ENCODE measurements at regions not wholly inside any gene's neighbourhood (a gene's known extent, or its start where the extent isn't known, plus 50 kb on each side); places are given as distances from the start of the nearest gene placed in this dataset.

GRCh38 chr4:171441300-171441941 lies 371.8 kb upstream of the GALNTL6 start:
- TF ChIP-seq GATA2 (IDR thresholded peaks at IDR 0.05; ENCODE audit: low read depth, low read length) (no peak), GATA3 (IDR thresholded peaks at IDR 0.05; ENCODE audit: low read depth, low read length) (no peak)

DNA sequence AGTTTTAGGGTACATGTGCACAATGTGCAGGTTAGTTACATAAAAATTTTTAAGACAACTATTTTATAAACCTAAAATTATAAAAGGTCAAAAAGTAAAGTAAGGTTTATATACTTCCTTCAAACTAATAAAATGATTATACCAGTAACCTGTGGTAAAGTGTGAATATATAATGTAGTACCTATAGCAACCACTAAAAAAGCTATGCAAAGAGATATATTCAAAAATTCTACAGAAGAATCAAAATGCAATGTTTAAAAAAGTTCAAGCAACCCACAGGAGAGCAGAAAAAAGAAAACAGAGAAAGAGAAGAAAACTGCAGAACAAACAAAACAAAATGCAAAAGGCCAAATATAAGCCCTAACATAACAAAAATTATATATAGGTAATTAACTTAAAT lies 379.5 kb upstream of the GALNTL6 start:
- TF ChIP-seq GATA3 (IDR thresholded peaks at IDR 0.05; ENCODE audit: low read depth, low read length) = no peak
- no peak for TF ChIP-seq GATA2 (IDR thresholded peaks at IDR 0.05; ENCODE audit: low read depth, low read length)

- TF ChIP-seq GATA2 (IDR thresholded peaks at IDR 0.05; ENCODE audit: low read depth, low read length) (no peak), GATA3 (IDR thresholded peaks at IDR 0.05; ENCODE audit: low read depth, low read length) (no peak)
Measured at GRCh38 chr4:171432536-171432935, 380.7 kb upstream of the GALNTL6 start.

GRCh38 chr4:171430495-171430894 lies 382.7 kb upstream of the GALNTL6 start:
- no peak for TF ChIP-seq GATA3 (IDR thresholded peaks at IDR 0.05; ENCODE audit: low read depth, low read length)
- TF ChIP-seq GATA2 (IDR thresholded peaks at IDR 0.05; ENCODE audit: low read depth, low read length) = no peak

DNA sequence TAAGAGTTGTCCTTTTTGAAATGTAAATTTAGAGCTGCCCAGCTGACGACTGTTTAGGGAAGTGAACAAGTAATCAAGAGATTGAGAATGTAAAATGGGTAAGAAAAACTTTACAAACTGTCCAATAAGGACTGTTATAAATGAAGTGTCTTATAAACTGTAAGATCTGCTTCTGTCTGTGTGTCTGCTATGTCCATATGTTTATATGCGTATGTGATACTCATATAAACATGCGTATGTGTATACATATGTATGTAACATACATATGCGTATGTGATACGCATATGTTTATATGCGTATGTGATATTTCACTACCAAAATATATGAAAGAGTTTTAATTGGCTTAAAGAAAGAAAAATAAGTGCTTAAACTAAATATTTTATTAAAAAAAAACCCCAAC lies 416.0 kb upstream of the GALNTL6 start:
- TF ChIP-seq GATA3 (IDR thresholded peaks at IDR 0.05; ENCODE audit: low read depth, low read length) = no peak

GRCh38 chr4:171390626-171391025 lies 422.6 kb upstream of the GALNTL6 start:
- TF ChIP-seq GATA2 (IDR thresholded peaks at IDR 0.05; ENCODE audit: low read depth, low read length) (no peak), GATA3 (IDR thresholded peaks at IDR 0.05; ENCODE audit: low read depth, low read length) (no peak)

- no peak for TF ChIP-seq GATA2 (IDR thresholded peaks at IDR 0.05; ENCODE audit: low read depth, low read length)
- TF ChIP-seq GATA3 (IDR thresholded peaks at IDR 0.05; ENCODE audit: low read depth, low read length) = no peak
Measured at GRCh38 chr4:171378323-171378722, 434.9 kb upstream of the GALNTL6 start.

- no peak for TF ChIP-seq GATA3 (IDR thresholded peaks at IDR 0.05; ENCODE audit: low read depth, low read length)
- TF ChIP-seq GATA2 (IDR thresholded peaks at IDR 0.05; ENCODE audit: low read depth, low read length) = no peak
Measured at GRCh38 chr4:171376724-171377123, 436.5 kb upstream of the GALNTL6 start.

GRCh38 chr4:171353535-171353934 lies 459.7 kb upstream of the GALNTL6 start:
- TF ChIP-seq GATA2 (IDR thresholded peaks at IDR 0.05; ENCODE audit: low read depth, low read length) (no peak), GATA3 (IDR thresholded peaks at IDR 0.05; ENCODE audit: low read depth, low read length) (no peak)

- TF ChIP-seq GATA2 (IDR thresholded peaks at IDR 0.05; ENCODE audit: low read depth, low read length) (no peak), GATA3 (IDR thresholded peaks at IDR 0.05; ENCODE audit: low read depth, low read length) (no peak)
Measured at GRCh38 chr4:171348090-171348489, 465.1 kb upstream of the GALNTL6 start.

DNA sequence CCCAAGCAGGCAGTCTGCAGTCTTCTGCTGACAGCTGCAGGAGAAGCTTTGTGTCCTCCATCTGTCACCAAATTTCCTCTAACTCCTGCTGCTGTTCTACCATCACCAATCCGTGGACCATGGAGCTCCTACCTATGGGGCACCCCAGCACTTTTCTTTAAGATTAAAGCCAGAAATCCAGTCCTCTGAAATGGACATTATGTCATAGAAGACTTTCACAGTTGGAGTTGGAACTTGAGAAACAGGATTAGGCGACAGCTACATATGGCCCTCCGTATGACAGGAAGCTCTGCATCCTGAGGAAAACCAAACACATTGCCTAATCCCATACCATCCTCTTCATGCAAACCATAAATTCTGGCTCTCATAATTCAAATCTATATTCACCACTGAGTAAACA lies 470.6 kb upstream of the GALNTL6 start:
- no peak for TF ChIP-seq GATA2 (IDR thresholded peaks at IDR 0.05; ENCODE audit: low read depth, low read length)
- no peak for TF ChIP-seq GATA3 (IDR thresholded peaks at IDR 0.05; ENCODE audit: low read depth, low read length)

DNA sequence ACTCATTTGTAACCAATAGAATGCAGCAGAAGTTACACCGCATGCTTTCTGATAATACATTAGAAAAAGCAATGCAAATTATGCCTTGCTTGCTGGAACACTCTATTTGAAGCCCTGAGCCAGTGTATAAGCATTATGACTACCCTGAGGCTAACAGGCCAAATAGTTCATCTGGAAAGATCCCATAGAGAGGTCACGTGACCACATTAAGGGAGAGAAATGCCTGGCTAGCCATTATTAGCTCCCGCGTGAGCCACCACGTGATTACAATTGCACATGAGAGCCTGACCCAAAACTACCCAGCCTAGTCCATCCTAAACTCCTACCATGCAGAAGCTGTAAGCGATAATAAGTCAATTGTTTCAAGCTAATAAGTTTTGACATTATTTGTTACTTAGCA lies 472.9 kb upstream of the GALNTL6 start:
- TF ChIP-seq GATA3 (IDR thresholded peaks at IDR 0.05; ENCODE audit: low read depth, low read length) = no peak
- no peak for TF ChIP-seq GATA2 (IDR thresholded peaks at IDR 0.05; ENCODE audit: low read depth, low read length)

DNA sequence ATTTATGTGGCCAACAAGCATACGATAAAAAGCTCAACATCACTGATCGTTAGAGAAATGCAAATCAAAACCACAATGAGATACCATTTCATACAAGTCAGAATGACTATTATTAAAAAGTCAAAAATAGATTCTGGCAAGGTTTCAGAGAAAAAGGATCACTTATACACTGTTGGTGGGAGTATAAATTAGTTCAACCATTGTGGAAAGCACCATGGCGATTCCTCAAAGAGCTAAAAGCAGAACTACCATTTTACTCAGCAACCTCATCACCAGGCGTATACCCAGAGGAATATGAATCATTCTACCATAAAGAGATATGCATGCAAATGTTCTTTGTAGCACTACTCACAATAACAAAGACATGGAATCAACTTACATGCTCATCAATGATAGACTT lies 478.7 kb upstream of the GALNTL6 start:
- TF ChIP-seq GATA2 (IDR thresholded peaks at IDR 0.05; ENCODE audit: low read depth, low read length) (no peak), GATA3 (IDR thresholded peaks at IDR 0.05; ENCODE audit: low read depth, low read length) (no peak)

DNA sequence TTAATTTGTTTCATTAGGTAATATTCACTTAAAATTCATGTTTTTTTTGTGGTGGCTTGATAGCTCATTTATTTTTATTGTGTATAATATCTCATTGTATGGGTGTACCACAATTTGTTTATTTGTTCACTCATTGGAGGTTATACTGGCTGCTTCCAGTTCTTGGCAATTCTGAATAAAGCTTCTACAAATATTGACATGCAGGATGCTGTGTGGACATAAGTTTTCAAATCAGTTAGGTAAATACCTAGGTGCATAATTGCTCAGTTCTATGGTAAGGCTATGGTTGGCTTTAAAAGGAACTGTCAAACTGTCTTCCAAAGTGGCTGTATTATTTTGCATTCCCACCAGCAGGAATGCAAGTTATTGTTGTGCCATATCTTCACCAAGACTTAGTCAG lies 504.5 kb upstream of the GALNTL6 start:
- TF ChIP-seq GATA2 (IDR thresholded peaks at IDR 0.05; ENCODE audit: low read depth, low read length) (no peak), GATA3 (IDR thresholded peaks at IDR 0.05; ENCODE audit: low read depth, low read length) (no peak)

DNA sequence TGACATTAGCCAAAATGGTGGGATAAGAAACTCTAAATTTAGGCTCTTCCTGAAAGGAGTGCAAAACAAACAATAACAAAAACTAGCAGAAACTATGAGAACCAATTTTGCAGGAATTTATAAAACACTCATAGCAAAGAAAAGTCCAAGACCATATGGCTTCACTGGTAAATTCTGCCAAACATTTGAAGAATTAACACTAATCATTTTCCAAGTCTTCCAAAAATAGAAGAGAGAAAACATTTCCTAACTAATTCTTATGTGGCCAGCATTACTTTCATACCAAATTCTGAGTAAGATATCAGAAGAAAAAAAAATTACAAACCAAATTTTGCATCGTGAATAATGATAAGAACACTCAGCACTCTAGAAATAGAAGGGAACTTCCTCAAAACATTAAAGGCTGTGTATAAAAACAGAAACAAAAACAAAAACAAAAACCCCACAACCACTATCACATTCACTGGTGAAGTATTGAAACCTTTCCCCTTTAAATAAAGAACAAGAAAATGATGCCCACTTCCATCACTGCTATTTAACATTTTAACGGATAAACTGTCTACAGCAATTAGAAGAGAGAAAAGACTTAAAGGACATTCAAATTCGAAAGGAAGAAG lies 524.3 kb upstream of the GALNTL6 start:
- no peak for TF ChIP-seq GATA3 (IDR thresholded peaks at IDR 0.05; ENCODE audit: low read depth, low read length)
- no peak for TF ChIP-seq GATA2 (IDR thresholded peaks at IDR 0.05; ENCODE audit: low read depth, low read length)

- TF ChIP-seq GATA3 (IDR thresholded peaks at IDR 0.05; ENCODE audit: low read depth, low read length) (no peak), GATA2 (IDR thresholded peaks at IDR 0.05; ENCODE audit: low read depth, low read length) (no peak)
Measured at GRCh38 chr4:171281359-171281758, 531.8 kb upstream of the GALNTL6 start.

Measured in SH-SY5Y (cell line).